Muscle of leg (tissue), 3 donors: ENCODE measurements at regions not wholly inside any gene's neighbourhood (a gene's known extent, or its start where the extent isn't known, plus 50 kb on each side); places are given as distances from the start of the nearest gene placed in this dataset.
"Not testable (repeated sequence)": the region's sequence is repeated elsewhere in the genome, so short reads cannot be mapped to it uniquely, and the experiment has no call there.

ENCODE experiments used
- DNase-seq: peaks from one replicate; pipeline ENCODE4 v3.0.0; 2013
- H3K27ac ChIP-seq: one replicate; pipeline ENCODE4 v1.5.1; 2013; ENCODE audit warnings: mild to moderate bottlenecking, low read length, control low read depth
- H3K27me3 ChIP-seq: one replicate; pipeline ENCODE4 v1.6.1; 2013; ENCODE audit warnings: low read length; ENCODE audit not compliant: control insufficient read depth, insufficient read depth
- H3K36me3 ChIP-seq: one replicate; pipeline ENCODE4 v1.6.1; 2013; ENCODE audit warnings: low read length; ENCODE audit not compliant: control insufficient read depth, insufficient read depth
- H3K4me1 ChIP-seq: one replicate; pipeline ENCODE4 v1.6.1; 2013; ENCODE audit warnings: low read length; ENCODE audit not compliant: control insufficient read depth, insufficient read depth
- H3K4me3 ChIP-seq: one replicate; pipeline ENCODE4 v1.5.1; 2013; ENCODE audit warnings: low read length, control low read depth
- H3K9me3 ChIP-seq: replicated peaks from 2 replicates; pipeline ENCODE4 v1.6.1; 2013; ENCODE audit warnings: low read depth, low read length; ENCODE audit not compliant: control insufficient read depth
- WGBS: methylation state at CpG from one replicate; pipeline ENCODE4 v1.1.5; 2013; ENCODE audit warnings: missing lambda C conversion rate; ENCODE audit not compliant: insufficient coverage; 5-methylcytosine and 5-hydroxymethylcytosine counted together

DNA sequence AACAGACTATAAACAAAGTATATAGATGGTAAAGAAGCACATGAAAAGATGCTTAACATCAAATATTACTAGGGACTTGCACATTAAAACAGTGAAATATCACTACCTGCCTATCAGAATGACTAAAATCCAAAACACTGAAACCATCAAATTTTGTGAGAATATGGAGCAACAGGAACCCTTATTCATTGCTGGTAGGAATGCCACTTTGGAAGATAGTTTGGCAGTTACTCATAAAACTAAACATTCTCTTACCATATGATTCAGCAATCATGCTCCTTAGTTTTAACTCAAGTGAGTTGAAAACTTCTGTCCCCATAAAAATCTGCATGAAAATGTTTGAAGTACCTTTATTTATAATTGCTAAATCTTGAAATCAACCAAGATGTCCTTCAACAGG is 297.6 kb downstream of the DAD1 start:
- Histone ChIP-seq H3K27me3 (no peaks in the 10 kb centered on the region), H3K36me3 (no peaks in the 10 kb centered on the region), H3K4me3 (no peak overlapping the region), H3K9me3 (no peaks in the 10 kb centered on the region), H3K27ac (no peak overlapping the region), H3K4me1 (no peaks in the 10 kb centered on the region)
- DNase-seq, result no peak

DNA sequence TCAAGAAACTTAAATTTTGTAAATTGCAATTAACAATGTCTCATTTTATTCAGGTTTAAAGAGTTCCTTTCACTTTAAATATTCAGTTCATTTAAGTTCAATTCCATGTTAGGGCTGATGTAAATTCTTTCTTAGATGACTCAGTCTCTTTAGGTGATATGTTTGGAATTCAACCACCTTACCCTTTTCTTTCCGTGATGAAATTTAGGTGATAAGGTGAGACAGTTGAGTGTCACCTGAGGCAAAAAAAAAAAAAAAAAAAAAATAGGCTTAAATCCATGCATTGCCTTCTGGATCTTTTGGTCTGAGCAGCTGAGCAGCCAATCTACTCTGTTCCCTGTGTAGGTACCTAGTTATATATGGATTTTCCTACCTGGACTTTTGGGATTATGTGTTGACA is 299.5 kb downstream of the DAD1 start:
- no CpG with 5 or more reads among the region's 1 CpG for WGBS
- Histone ChIP-seq H3K36me3 (no peaks in the 10 kb centered on the region), H3K27me3 (no peaks in the 10 kb centered on the region), H3K27ac (no peak overlapping the region), H3K4me1 (no peaks in the 10 kb centered on the region), H3K4me3 (no peak overlapping the region), H3K9me3 (no peaks in the 10 kb centered on the region)
- DNase-seq, result no peak

DNA sequence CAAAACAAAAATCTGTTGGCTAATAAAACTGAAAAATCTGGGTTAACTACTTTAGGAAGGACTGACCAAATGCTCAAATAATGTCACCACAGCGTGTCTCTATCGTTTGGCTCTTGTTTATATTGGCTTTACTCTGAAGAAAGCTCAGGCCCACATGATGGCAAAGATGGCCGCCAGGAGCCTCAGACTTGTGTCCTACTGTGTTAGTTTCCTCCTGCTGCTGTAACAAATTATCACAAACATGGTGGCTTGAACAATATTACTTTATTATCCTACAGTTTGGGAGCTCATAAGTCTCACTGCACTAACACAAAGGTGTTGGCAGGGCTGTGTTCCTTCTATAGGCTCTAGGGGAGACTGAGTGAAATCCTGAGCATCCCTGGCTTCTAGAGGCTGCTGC is 303.0 kb downstream of the DAD1 start:
- Histone ChIP-seq H3K27me3 (no peaks in the 10 kb centered on the region), H3K4me1 (peaks cover 7% of the 10 kb centered on the region), H3K27ac (no peak overlapping the region), H3K36me3 (no peaks in the 10 kb centered on the region), H3K4me3 (no peak overlapping the region), H3K9me3 (no peaks in the 10 kb centered on the region)
- 83% methylated on average over 2 of the region's 3 CpGs for WGBS
- no peak for DNase-seq

- no peak overlapping the region for H3K4me3 ChIP-seq
- no peak overlapping the region for H3K27ac ChIP-seq
- H3K36me3 ChIP-seq, result no peaks in the 10 kb centered on the region
- H3K4me1 ChIP-seq, result peaks cover 8% of the 10 kb centered on the region
- DNase-seq, result no peak
- WGBS, result 69% methylated on average over 2 of the region's 5 CpGs
- H3K27me3 ChIP-seq, result no peaks in the 10 kb centered on the region
- no peaks in the 10 kb centered on the region for H3K9me3 ChIP-seq
These were observed 306.1 kb downstream of the DAD1 start for GRCh38 chr14:22282949-22283348.

DNA sequence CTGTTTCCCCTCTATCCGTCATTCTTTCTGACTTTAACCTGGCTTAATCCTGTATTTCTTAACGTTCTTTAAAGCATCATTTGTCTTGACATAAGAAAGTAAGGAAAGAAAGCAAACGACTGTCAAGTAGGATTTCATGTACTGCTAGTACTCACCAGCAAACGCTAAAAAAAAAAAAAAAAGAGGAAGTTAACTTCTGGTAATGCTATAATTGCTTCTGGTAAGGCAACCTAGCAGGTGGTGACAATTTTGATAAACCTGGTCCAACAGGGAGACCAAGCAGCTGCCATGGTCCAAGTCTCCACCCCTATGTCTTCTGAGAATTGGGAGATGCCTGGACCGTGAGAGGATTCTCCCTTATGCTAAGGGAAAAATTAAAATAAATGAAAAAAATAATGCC is 306.6 kb downstream of the DAD1 start:
- H3K4me3 ChIP-seq, result no peak overlapping the region
- peaks cover 8% of the 10 kb centered on the region for H3K4me1 ChIP-seq
- no peak overlapping the region for H3K27ac ChIP-seq
- H3K27me3 ChIP-seq, result no peaks in the 10 kb centered on the region
- no peaks in the 10 kb centered on the region for H3K9me3 ChIP-seq
- no peak for DNase-seq
- H3K36me3 ChIP-seq, result no peaks in the 10 kb centered on the region
- no CpG with 5 or more reads among the region's 5 CpGs for WGBS

GRCh38 chr14:22281447-22281874 is 307.6 kb downstream of the DAD1 start:
- not testable (repeated sequence) for H3K27me3 ChIP-seq, H3K9me3 ChIP-seq, H3K36me3 ChIP-seq, H3K4me3 ChIP-seq, H3K4me1 ChIP-seq
- H3K27ac ChIP-seq, result peak overlapping the region; percentile 80
- whole genome bisulfite sequencing, result no CpG with 5 or more reads among the region's 7 CpGs
- peak; percentile 87 for DNase-seq

DNA sequence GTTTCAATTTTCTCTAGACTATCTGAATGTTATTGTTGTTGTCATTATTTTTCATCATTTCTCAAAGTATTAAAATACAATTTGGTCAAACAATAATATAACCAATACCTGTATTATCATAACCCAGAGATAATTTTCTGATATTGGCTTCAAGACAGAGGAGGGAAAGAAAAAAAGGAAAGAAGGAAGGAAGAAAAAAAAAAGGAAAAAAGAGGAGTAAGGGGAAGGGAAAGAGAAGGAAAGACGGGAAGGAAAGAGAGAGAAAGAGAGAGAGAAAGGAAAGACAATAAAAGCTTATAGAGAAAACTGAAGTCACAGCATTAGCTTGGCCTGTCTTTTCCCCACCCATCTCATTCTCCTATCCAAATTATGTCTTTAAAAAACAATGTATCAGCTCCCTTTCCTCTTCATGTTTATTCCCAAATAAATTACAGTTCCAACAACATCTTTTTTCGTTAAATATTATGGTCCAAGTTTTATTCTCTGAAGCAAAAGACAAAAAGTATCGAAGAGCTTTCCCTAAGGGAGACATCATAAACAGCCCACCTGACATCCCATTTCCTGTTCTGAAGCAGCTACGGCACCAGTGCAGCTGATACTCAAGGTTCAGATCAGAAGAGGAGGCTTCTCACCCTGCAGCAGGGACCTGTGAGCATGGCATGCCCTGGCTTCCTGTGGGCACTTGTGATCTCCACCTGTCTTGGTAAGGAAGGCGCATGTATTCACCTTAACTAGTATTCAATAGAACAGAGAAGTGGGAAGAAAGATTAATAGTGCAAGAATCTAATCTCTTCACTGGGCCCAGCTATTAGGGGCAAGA is 308.3 kb downstream of the DAD1 start:
- H3K36me3 ChIP-seq, result no peaks in the 10 kb centered on the region
- H3K27me3 ChIP-seq, result no peaks in the 10 kb centered on the region
- DNase-seq, result peak; percentile 88
- no peaks in the 10 kb centered on the region for H3K9me3 ChIP-seq
- peak overlapping the region; percentile 80 for H3K27ac ChIP-seq
- peaks cover 8% of the 10 kb centered on the region for H3K4me1 ChIP-seq
- 31% methylated on average over 3 of the region's 5 CpGs for WGBS
- H3K4me3 ChIP-seq, result no peak overlapping the region

GRCh38 chr14:22276913-22277816 is 311.9 kb downstream of the DAD1 start:
- DNase-seq, result peak; percentile 54
- H3K4me3 ChIP-seq, result no peak overlapping the region
- H3K27ac ChIP-seq, result no peak overlapping the region
- 0% methylated on average over 1 of the region's 4 CpGs for WGBS
- no peaks in the 10 kb centered on the region for H3K9me3 ChIP-seq
- no peaks in the 10 kb centered on the region for H3K27me3 ChIP-seq
- no peaks in the 10 kb centered on the region for H3K36me3 ChIP-seq
- peaks cover 5% of the 10 kb centered on the region for H3K4me1 ChIP-seq

GRCh38 chr14:22271838-22272799 is 316.9 kb downstream of the DAD1 start:
- Histone ChIP-seq H3K9me3 (no peaks in the 10 kb centered on the region), H3K4me1 (peaks cover 4% of the 10 kb centered on the region), H3K36me3 (no peaks in the 10 kb centered on the region), H3K27me3 (no peaks in the 10 kb centered on the region), H3K27ac (peak overlapping the region; percentile 29), H3K4me3 (no peak overlapping the region)
- WGBS, result 55% methylated on average over 6 of the region's 11 CpGs
- DNase-seq, result peak; percentile 68
